ENCODE measurements at regions not wholly inside any gene's neighbourhood (a gene's known extent, or its start where the extent isn't known, plus 50 kb on each side); places are given as distances from the start of the nearest gene placed in this dataset.

- TF ChIP-seq POLR2AphosphoS5 (IDR thresholded peaks at IDR 0.05) (no peak), POLR2A (IDR thresholded peaks at IDR 0.05) (no peak)
These were observed 336.7 kb downstream of the DTHD1 start for GRCh38 chr4:36618102-36618501.
